K562 (cell line): ENCODE measurements at regions not wholly inside any gene's neighbourhood (a gene's known extent, or its start where the extent isn't known, plus 50 kb on each side); places are given as distances from the start of the nearest gene placed in this dataset.

Source experiments
- ATAC-seq: fragments of 200-7000 bp; cut with Tn5 transposase; 3 replicates; pipeline ENCODE4 v1.9.1; 2020; ENCODE audit warnings: moderate library complexity
- BruUV-seq: library from RNA; stranded (reverse); fragments of 400-500 nt; replicated peaks from 2 replicates; lab custom pipeline; 2021; lab: Mats Ljungman, UMichigan
- CTCF ChIA-PET: fragments of 300-600 bp; formaldehyde crosslinking; extraction: SDS; loops from one replicate; lab custom pipeline; 2021; ENCODE audit warnings: low intra/inter-chr PET ratio; lab: Yijun Ruan, JAX
- POLR2A ChIA-PET: fragments of 300-600, 350-650 bp; sonication (Branson Sonifier 250); formaldehyde crosslinking; extraction: SDS; loops from one replicate; lab custom pipeline; 2021; ENCODE audit warnings: antibody characterized with exemption, inconsistent platforms; lab: Yijun Ruan, JAX
- DNase-seq, 4 experiments: peaks; one replicate each; pipeline versions ENCODE4 v3.0.0 to v3.0.0-alpha.2; 2011 to 2018; ENCODE audit warnings: low spot score in 3 of 4, mixed read lengths in 3 of 4; ENCODE audit errors: extremely low read depth in 1 of 4
- FAIRE-seq: peaks from 2 replicates; lab custom pipeline; 2011; peaks lifted over from hg19 to GRCh38; lab: Jason Lieb, UNC
- H2AFZ ChIP-seq: 2 replicates; pipeline ENCODE4 v1.6.0; 2011; ENCODE audit warnings: low read depth, low read length, control low read depth, inconsistent platforms
- H3K27ac ChIP-seq: fragments of 200-600 bp; 3 replicates; pipeline ENCODE4 v1.8.0; 2011; ENCODE audit warnings: low read depth, mild to moderate bottlenecking, control low read depth, inconsistent platforms, low read length, moderate library complexity, mixed read lengths; ENCODE audit errors: extremely low read depth
- H3K27me3 ChIP-seq, 2 experiments: fragments of 300-600 bp in 1 of 2; 2 replicates in 1 of 2; 3 replicates in 1 of 2; pipeline versions ENCODE4 v1.6.0 to v1.8.0; 2011; ENCODE audit warnings: inconsistent platforms in 2 of 2, low read length in 2 of 2, mild to moderate bottlenecking in 1 of 2, mixed read lengths in 1 of 2, moderate library complexity in 1 of 2; ENCODE audit not compliant: control insufficient read depth in 2 of 2, insufficient read depth in 2 of 2
- H3K36me3 ChIP-seq: fragments of 300-600 bp; 3 replicates; pipeline ENCODE4 v1.8.0; 2011; ENCODE audit warnings: mild to moderate bottlenecking, low read length, inconsistent platforms; ENCODE audit not compliant: control insufficient read depth, insufficient read depth
- H3K4me1 ChIP-seq, 2 experiments: fragments of 200-600 bp in 1 of 2; replicated peaks in 1 of 2; 2 replicates in 1 of 2; 3 replicates in 1 of 2; pipeline versions ENCODE4 v1.5.1 to v1.8.0; 2011; ENCODE audit warnings: inconsistent platforms in 2 of 2, low read length in 2 of 2, mild to moderate bottlenecking in 1 of 2, mixed read lengths in 1 of 2, moderate library complexity in 1 of 2; ENCODE audit not compliant: control insufficient read depth in 2 of 2, insufficient read depth in 2 of 2
- H3K4me2 ChIP-seq: 2 replicates; pipeline ENCODE4 v1.6.1; 2011; ENCODE audit warnings: low read length, control low read depth, inconsistent platforms, mixed read lengths; ENCODE audit not compliant: insufficient read depth
- H3K4me3 ChIP-seq: fragments of 200-600 bp; sonication (generic), shearing (Covaris generic); 2 replicates; pipeline ENCODE4 v1.5.1; 2016; ENCODE audit warnings: control low read depth, inconsistent platforms
- H3K79me2 ChIP-seq: fragments of 200-600 bp; 3 replicates; pipeline ENCODE4 v1.8.0; 2011; ENCODE audit warnings: low read length, inconsistent platforms; ENCODE audit not compliant: control insufficient read depth, insufficient read depth
- H3K9ac ChIP-seq, 2 experiments: 2 replicates each; pipeline versions ENCODE4 v1.6.0 to v1.6.1; 2011; ENCODE audit warnings: low read depth in 2 of 2, low read length in 2 of 2, control low read depth in 1 of 2, inconsistent platforms in 1 of 2, mild to moderate bottlenecking in 1 of 2, mixed read lengths in 1 of 2; ENCODE audit not compliant: insufficient read depth in 1 of 2
- H3K9me1 ChIP-seq: one replicate; pipeline ENCODE4 v1.6.0; 2011; ENCODE audit warnings: inconsistent platforms, mild to moderate bottlenecking, low read length, moderate library complexity; ENCODE audit not compliant: control insufficient read depth, insufficient read depth
- H3K9me3 ChIP-seq: replicated peaks from 2 replicates; pipeline ENCODE4 v1.5.1; 2011; ENCODE audit warnings: low read depth, low read length, inconsistent platforms; ENCODE audit not compliant: control insufficient read depth, insufficient read depth
- H4K20me1 ChIP-seq: replicated peaks from 2 replicates; pipeline ENCODE4 v1.6.1; 2011; ENCODE audit warnings: low read length, inconsistent platforms, mixed read lengths; ENCODE audit not compliant: control insufficient read depth, insufficient read depth
- EGR1 ChIP-seq: fragments of 450-650 bp; conservative IDR thresholded peaks from 2 replicates; pipeline ENCODE4 v1.6.1; 2017; ENCODE audit warnings: mild to moderate bottlenecking
- ETV1 ChIP-seq: fragments of 450-650 bp; conservative IDR thresholded peaks from 2 replicates; pipeline ENCODE4 v1.6.1; 2016; ENCODE audit warnings: missing genetic modification characterization, control low read depth, low read depth, missing compliant biosample characterization
- GABPB1 ChIP-seq: sonication (generic); formaldehyde crosslinking; IDR thresholded peaks from 2 replicates; pipeline ENCODE4 v1.8.0; 2022; ENCODE audit warnings: mild to moderate bottlenecking, missing genetic modification reagents
- IFI16 ChIP-seq: fragments of 250-450 bp; sonication (Bioruptor Pico); IDR thresholded peaks from 2 replicates; pipeline ENCODE4 v2.1.2; 2022; ENCODE audit warnings: mild to moderate bottlenecking, inconsistent platforms
- MTA1 ChIP-seq: fragments of 450-650 bp; IDR thresholded peaks from 2 replicates; pipeline ENCODE4 v1.6.1; 2017; ENCODE audit warnings: borderline replicate concordance
- NEUROD1 ChIP-seq: fragments of 150-350 bp; IDR thresholded peaks from 2 replicates; pipeline ENCODE4 v1.6.1; 2014; ENCODE audit warnings: borderline replicate concordance, low read length, low read depth; ENCODE audit not compliant: partially characterized antibody
- PPARD ChIP-seq: fragments of 250-450 bp; sonication (Bioruptor Pico); IDR thresholded peaks from 2 replicates; pipeline ENCODE4 v1.8.0; 2022; ENCODE audit warnings: inconsistent platforms, mild to moderate bottlenecking, moderate library complexity
- RBM14 ChIP-seq: fragments of 200-400 bp; formaldehyde crosslinking; IDR thresholded peaks from 2 replicates; pipeline ENCODE4 v1.6.1; 2018; ENCODE audit warnings: low read depth, mild to moderate bottlenecking, low read length, moderate library complexity, borderline replicate concordance; ENCODE audit not compliant: insufficient read depth
- RBM22 ChIP-seq: fragments of 200-400 bp; formaldehyde crosslinking; IDR thresholded peaks from 2 replicates; pipeline ENCODE4 v1.6.1; 2018; ENCODE audit warnings: low read length, low read depth; ENCODE audit not compliant: poor library complexity, severe bottlenecking
- SMARCC2 ChIP-seq: fragments of 450-650 bp; IDR thresholded peaks from 2 replicates; pipeline ENCODE4 v1.6.1; 2017; ENCODE audit warnings: antibody characterized with exemption, moderate library complexity, mild to moderate bottlenecking, low read depth
- TSC22D4 ChIP-seq: fragments of 450-650 bp; IDR thresholded peaks from 2 replicates; pipeline ENCODE4 v1.6.1; 2016; ENCODE audit warnings: missing genetic modification characterization, missing biosample characterization, control low read depth
- ZBTB17 ChIP-seq: fragments of 450-650 bp; formaldehyde crosslinking; IDR thresholded peaks from 2 replicates; pipeline ENCODE4 v1.4.0; 2020; ENCODE audit warnings: mild to moderate bottlenecking
- ZFP30 ChIP-seq: fragments of 250-450 bp; sonication (Bioruptor Pico); IDR thresholded peaks from 2 replicates; pipeline ENCODE4 v1.8.0; 2022; ENCODE audit warnings: moderate library complexity, mild to moderate bottlenecking, inconsistent platforms, borderline replicate concordance
- ZNF398 ChIP-seq: fragments of 250-450 bp; sonication (Bioruptor Pico); IDR thresholded peaks from 2 replicates; pipeline ENCODE4 v1.8.0; 2021; ENCODE audit warnings: moderate library complexity, mild to moderate bottlenecking, inconsistent platforms
- ZNF696 ChIP-seq: fragments of 250-450 bp; sonication (Bioruptor Pico); conservative IDR thresholded peaks from 2 replicates; pipeline ENCODE4 v1.4.0; 2020; ENCODE audit warnings: mild to moderate bottlenecking, moderate library complexity
- WGBS: fragments of 100-300 bp; shearing (Covaris generic); methylation state at CpG from one replicate; pipeline ENCODE4 v1.1.6; 2016; ENCODE audit warnings: low coverage, mixed read lengths; ENCODE audit not compliant: insufficient coverage; ENCODE audit errors: missing lambda C conversion rate; 5-methylcytosine and 5-hydroxymethylcytosine counted together
- in situ Hi-C: fragments of 300-500 bp; cut with MboI; formaldehyde crosslinking; loops from 4 replicates; pipeline ENCODE4 v1.15.0; 2018; ENCODE audit warnings: inconsistent platforms, mixed read lengths
- intact Hi-C: fragments of 100-400 bp; cut with micrococcal nuclease; formaldehyde crosslinking; loops from 2 replicates; pipeline ENCODE4 v1.14.2; 2022
- TF ChIP-seq, protein P1 (sequence below): sonication (generic); formaldehyde crosslinking; IDR thresholded peaks from 2 replicates; pipeline ENCODE4 v1.8.0; 2023; ENCODE audit warnings: mild to moderate bottlenecking, missing genetic modification reagents

- TF ChIP-seq, protein P1, sequence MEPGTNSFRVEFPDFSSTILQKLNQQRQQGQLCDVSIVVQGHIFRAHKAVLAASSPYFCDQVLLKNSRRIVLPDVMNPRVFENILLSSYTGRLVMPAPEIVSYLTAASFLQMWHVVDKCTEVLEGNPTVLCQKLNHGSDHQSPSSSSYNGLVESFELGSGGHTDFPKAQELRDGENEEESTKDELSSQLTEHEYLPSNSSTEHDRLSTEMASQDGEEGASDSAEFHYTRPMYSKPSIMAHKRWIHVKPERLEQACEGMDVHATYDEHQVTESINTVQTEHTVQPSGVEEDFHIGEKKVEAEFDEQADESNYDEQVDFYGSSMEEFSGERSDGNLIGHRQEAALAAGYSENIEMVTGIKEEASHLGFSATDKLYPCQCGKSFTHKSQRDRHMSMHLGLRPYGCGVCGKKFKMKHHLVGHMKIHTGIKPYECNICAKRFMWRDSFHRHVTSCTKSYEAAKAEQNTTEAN (CRISPR knock-in tag): no peak
- TF ChIP-seq GABPB1 (CRISPR knock-in tag): no peak
- TF ChIP-seq EGR1: no peak
Observed at GRCh38 chr13:109671919-109672318, 114.5 kb downstream of the IRS2 start (continued).

GRCh38 chr13:109670776-109671175 lies 115.6 kb downstream of the IRS2 start:
- no peak for ATAC-seq
- H3K4me1 ChIP-seq: peaks cover 0 to 1% of the 10 kb centered on the region in 2 experiments; a peak in 2 of 5 replicates
- in situ Hi-C loops: no loop called here
- 4% methylated on average over 5 of the region's 5 CpGs for WGBS
- H3K4me3 ChIP-seq: no peak overlapping the region
- BruUV-seq: no TSS peak
- no peak overlapping the region for H3K4me2 ChIP-seq
- no peak for DNase-seq
- H3K79me2 ChIP-seq: no peaks in the 10 kb centered on the region
- H3K36me3 ChIP-seq: no peaks in the 10 kb centered on the region
- ChIA-PET POLR2A (no interaction called here), CTCF (no interaction called here)
- no peak overlapping the region for H2AFZ ChIP-seq
- no peak overlapping the region for H3K9ac ChIP-seq
- H3K9me3 ChIP-seq: no peaks in the 10 kb centered on the region
- no peak overlapping the region for H3K27ac ChIP-seq
- 0 out of 2 replicates have a peak, but pooled peaks cover 3% of the 10 kb centered on the region for H4K20me1 ChIP-seq
- H3K27me3 ChIP-seq: peaks cover 3 to 17% of the 10 kb centered on the region in 2 experiments; a peak in 2 of 5 replicates
- FAIRE-seq: no peak
- intact Hi-C loops: no loop called here
- H3K9me1 ChIP-seq: no peaks in the 10 kb centered on the region
- TF ChIP-seq ZBTB17 (CRISPR knock-in tag): no peak
- no peak for TF ChIP-seq TSC22D4
- TF ChIP-seq IFI16 (CRISPR knock-in tag): no peak
- TF ChIP-seq RBM14: no peak
- no peak for TF ChIP-seq NEUROD1
- TF ChIP-seq RBM22: no peak
- no peak for TF ChIP-seq PPARD
- TF ChIP-seq ZNF696 (CRISPR knock-in tag): no peak
- TF ChIP-seq ETV1 (tag): no peak
- no peak for TF ChIP-seq ZNF398
- TF ChIP-seq SMARCC2: no peak
- no peak for TF ChIP-seq ZFP30 (CRISPR knock-in tag)
- TF ChIP-seq MTA1: no peak
